HCT116 (cell line): ENCODE measurements at regions not wholly inside any gene's neighbourhood (a gene's known extent, or its start where the extent isn't known, plus 50 kb on each side); places are given as distances from the start of the nearest gene placed in this dataset.

Source experiments
- ATAC-seq: fragments of 200-7000 bp; cut with Tn5 transposase; 2 replicates; pipeline ENCODE4 v1.9.1; 2020; ENCODE audit warnings: mild to moderate bottlenecking, moderate library complexity
- BruUV-seq: library from RNA; stranded (reverse); fragments of 400-500 nt; replicated peaks from 2 replicates; lab custom pipeline; 2021; lab: Mats Ljungman, UMichigan
- CTCF ChIA-PET: fragments of 300-600 bp; sonication (Branson Sonifier 250); formaldehyde crosslinking; loops from one replicate; lab custom pipeline; 2021; ENCODE audit warnings: antibody characterized with exemption; lab: Charles Lee
- POLR2A ChIA-PET: fragments of 300-600, 350-600 bp; sonication (Branson Sonifier 250); formaldehyde crosslinking; loops from one replicate; lab custom pipeline; 2021; ENCODE audit warnings: antibody characterized with exemption; lab: Charles Lee
- RAD21 ChIA-PET, 2 experiments: fragments of 300-600 bp; sonication (Branson Sonifier 250); formaldehyde crosslinking; loops; one replicate each; lab custom pipeline; 2023; ENCODE audit warnings: low total read pairs in 2 of 2; ENCODE audit not compliant: uncharacterized antibody in 2 of 2, unreplicated experiment in 2 of 2, low non-redundant PET in 1 of 2; lab: Charles Lee
- DNase-seq: peaks from one replicate; pipeline ENCODE4 v3.0.0-alpha.2; 2010; ENCODE audit warnings: low read depth, low spot score
- H2AFZ ChIP-seq: fragments of 200-600 bp; shearing (Covaris generic), sonication (generic); 2 replicates; pipeline ENCODE4 v1.6.1; 2017; ENCODE audit warnings: low read depth, mixed run types, mixed read lengths, antibody characterized with exemption, low read length; ENCODE audit not compliant: poor library complexity, severe bottlenecking
- H3K27ac ChIP-seq: 2 replicates; pipeline ENCODE4 v1.5.1; 2012; ENCODE audit warnings: low read depth, low read length
- H3K27me3 ChIP-seq: fragments of 200-600 bp; sonication (generic); 2 replicates; pipeline ENCODE4 v1.6.1; 2016; ENCODE audit warnings: mixed run types, low read length, mixed read lengths; ENCODE audit not compliant: insufficient read depth
- H3K36me3 ChIP-seq, 2 experiments: fragments of 200-500 bp in 1 of 2; fragments of 200-600 bp in 1 of 2; sonication (Bioruptor generic) in 1 of 2; sonication (generic) in 1 of 2; 2 replicates each; pipeline versions ENCODE4 v1.5.1 to v1.6.1; 2014 to 2016; ENCODE audit warnings: low read length in 2 of 2, inconsistent platforms in 1 of 2, mixed read lengths in 1 of 2, mixed run types in 1 of 2; ENCODE audit not compliant: insufficient read depth in 2 of 2, control insufficient read depth in 1 of 2
- H3K4me1 ChIP-seq, 2 experiments: fragments of 200-600 bp in 1 of 2; sonication (generic) in 1 of 2; 2 replicates each; pipeline versions ENCODE4 v1.5.1 to v1.6.1; 2012 to 2017; ENCODE audit warnings: low read length in 2 of 2, inconsistent platforms in 1 of 2, mild to moderate bottlenecking in 1 of 2, mixed read lengths in 1 of 2, mixed run types in 1 of 2, moderate library complexity in 1 of 2; ENCODE audit not compliant: insufficient read depth in 2 of 2, control insufficient read depth in 1 of 2
- H3K4me2 ChIP-seq: fragments of 200-600 bp; sonication (generic); 2 replicates; pipeline ENCODE4 v1.6.1; 2017; ENCODE audit warnings: mixed run types, low read length, mixed read lengths
- H3K4me3 ChIP-seq, 2 experiments: fragments of 200-600 bp in 1 of 2; sonication (generic) in 1 of 2; replicated peaks in 1 of 2; 2 replicates each; pipeline ENCODE4 v1.5.1; 2011 to 2016; ENCODE audit warnings: low read length in 2 of 2, control low read depth in 1 of 2, low read depth in 1 of 2, mild to moderate bottlenecking in 1 of 2, mixed read lengths in 1 of 2, mixed run types in 1 of 2
- H3K79me2 ChIP-seq: fragments of 200-600 bp; sonication (generic); 2 replicates; pipeline ENCODE4 v1.6.1; 2017; ENCODE audit warnings: mild to moderate bottlenecking, mixed run types, low read length, moderate library complexity, mixed read lengths; ENCODE audit not compliant: insufficient read depth
- H3K9ac ChIP-seq: fragments of 200-600 bp; sonication (generic); 2 replicates; pipeline ENCODE4 v1.6.1; 2016; ENCODE audit warnings: low read length, mixed read lengths
- H3K9me2 ChIP-seq: fragments of 200-600 bp; sonication (generic), shearing (Covaris generic); 2 replicates; pipeline ENCODE4 v1.6.1; 2017; ENCODE audit warnings: mixed run types, mild to moderate bottlenecking, moderate library complexity; ENCODE audit not compliant: insufficient read depth
- H3K9me3 ChIP-seq, 2 experiments: fragments of 200-500 bp in 1 of 2; fragments of 200-600 bp in 1 of 2; sonication (Bioruptor generic) in 1 of 2; sonication (generic) in 1 of 2; 2 replicates each; pipeline ENCODE4 v1.6.1; 2014 to 2017; ENCODE audit warnings: low read length in 2 of 2, mixed read lengths in 2 of 2, inconsistent platforms in 1 of 2, low read depth in 1 of 2, mild to moderate bottlenecking in 1 of 2, mixed run types in 1 of 2, moderate library complexity in 1 of 2; ENCODE audit not compliant: control insufficient read depth in 1 of 2, insufficient read depth in 1 of 2
- H4K20me1 ChIP-seq: fragments of 200-600 bp; sonication (generic), shearing (Covaris generic); 2 replicates; pipeline ENCODE4 v1.6.1; 2017; ENCODE audit warnings: mixed run types, mild to moderate bottlenecking, moderate library complexity; ENCODE audit not compliant: insufficient read depth
- EZH2phosphoT487 ChIP-seq: fragments of 200-600 bp; IDR thresholded peaks from 2 replicates; pipeline ENCODE4 v1.6.1; 2018; ENCODE audit warnings: antibody characterized with exemption, borderline replicate concordance
- FOSL1 ChIP-seq: IDR thresholded peaks from 2 replicates; pipeline ENCODE4 v1.6.1; 2012; ENCODE audit warnings: low read depth
- POLR2A ChIP-seq: IDR thresholded peaks from 2 replicates; pipeline ENCODE4 v1.7.0; 2011; ENCODE audit warnings: borderline replicate concordance; ENCODE audit not compliant: insufficient read depth, insufficient read length; ENCODE audit errors: extremely low read depth
- RAD21 ChIP-seq: IDR thresholded peaks from 2 replicates; pipeline ENCODE4 v1.6.1; 2012; ENCODE audit warnings: low read depth, mild to moderate bottlenecking
- SP1 ChIP-seq: IDR thresholded peaks from 2 replicates; pipeline ENCODE4 v1.6.1; 2012; ENCODE audit warnings: low read depth
- SRF ChIP-seq: IDR thresholded peaks from 2 replicates; pipeline ENCODE4 v1.6.1; 2012; ENCODE audit warnings: low read depth
- TCF7L2 ChIP-seq: IDR thresholded peaks from 2 replicates; pipeline ENCODE4 v1.7.0; 2011; ENCODE audit warnings: borderline replicate concordance, inconsistent platforms; ENCODE audit not compliant: insufficient read depth, insufficient read length; ENCODE audit errors: extremely low read depth
- ZFX ChIP-seq: fragments of 450-650 bp; IDR thresholded peaks from 2 replicates; pipeline ENCODE4 v1.6.1; 2017
- intact Hi-C: fragments of 100-400 bp; cut with micrococcal nuclease; formaldehyde crosslinking; loops from 2 replicates; pipeline ENCODE4 v1.10.0; 2022
- TF ChIP-seq, protein P1 (sequence below), 3 experiments: fragments of 200-600 bp in 1 of 3; sonication (generic) in 1 of 3; IDR thresholded peaks in 2 of 3; conservative IDR thresholded peaks in 1 of 3; 2 replicates each; pipeline ENCODE4 v1.5.1; 2012 to 2017; ENCODE audit warnings: low read depth in 2 of 3, low read length in 2 of 3, antibody characterized with exemption in 1 of 3, borderline replicate concordance in 1 of 3, control low read depth in 1 of 3, mild to moderate bottlenecking in 1 of 3, mixed read lengths in 1 of 3, mixed run types in 1 of 3, moderate library complexity in 1 of 3; ENCODE audit not compliant: insufficient read depth in 1 of 3
- TF ChIP-seq, protein P2 (sequence below): IDR thresholded peaks from 2 replicates; pipeline ENCODE4 v1.6.1; 2012
- TF ChIP-seq, protein P3 (sequence below): IDR thresholded peaks from 2 replicates; pipeline ENCODE4 v1.6.1; 2012; ENCODE audit warnings: low read depth

DNA sequence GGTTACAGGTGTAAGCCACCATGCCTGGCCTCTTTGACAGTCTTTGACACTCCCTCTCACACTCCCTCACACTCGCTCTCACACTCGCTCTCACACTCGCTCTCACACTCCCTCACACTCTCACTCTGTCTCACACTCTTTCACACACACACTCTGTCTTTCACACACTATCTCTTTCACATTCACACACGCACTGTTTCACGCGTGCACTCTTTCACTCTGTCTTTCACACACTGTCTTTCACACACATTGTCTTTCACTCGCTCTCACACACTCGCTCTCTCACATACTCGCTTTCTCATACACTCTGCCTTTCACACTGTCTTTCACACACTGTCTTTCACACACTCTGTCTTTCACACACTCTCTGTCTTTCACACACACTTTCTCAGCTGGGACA is 167.1 kb upstream of the CXCL13 start:
- no peak overlapping the region for H3K27ac ChIP-seq
- ATAC-seq = no peak
- H3K9me2 ChIP-seq = no peaks in the 10 kb centered on the region
- no peak overlapping the region for H3K4me2 ChIP-seq
- no peaks in the 10 kb centered on the region for H4K20me1 ChIP-seq
- no peak overlapping the region for H3K4me3 ChIP-seq
- H3K9me3 ChIP-seq = no peaks in the 10 kb centered on the region
- H3K79me2 ChIP-seq = no peaks in the 10 kb centered on the region
- no peak overlapping the region for H2AFZ ChIP-seq
- ChIA-PET POLR2A (no interaction called here), CTCF (no interaction called here), RAD21 (no interaction called here)
- H3K4me1 ChIP-seq = no peaks in the 10 kb centered on the region
- no peak for TF ChIP-seq RAD21
- no peak for TF ChIP-seq SP1
- no peak for TF ChIP-seq SRF
- intact Hi-C loops = no loop called here
- no TSS peak for BruUV-seq
- H3K27me3 ChIP-seq = no peaks in the 10 kb centered on the region
- H3K36me3 ChIP-seq = no peaks in the 10 kb centered on the region
- no peak for DNase-seq
- H3K9ac ChIP-seq = no peak overlapping the region

DNA sequence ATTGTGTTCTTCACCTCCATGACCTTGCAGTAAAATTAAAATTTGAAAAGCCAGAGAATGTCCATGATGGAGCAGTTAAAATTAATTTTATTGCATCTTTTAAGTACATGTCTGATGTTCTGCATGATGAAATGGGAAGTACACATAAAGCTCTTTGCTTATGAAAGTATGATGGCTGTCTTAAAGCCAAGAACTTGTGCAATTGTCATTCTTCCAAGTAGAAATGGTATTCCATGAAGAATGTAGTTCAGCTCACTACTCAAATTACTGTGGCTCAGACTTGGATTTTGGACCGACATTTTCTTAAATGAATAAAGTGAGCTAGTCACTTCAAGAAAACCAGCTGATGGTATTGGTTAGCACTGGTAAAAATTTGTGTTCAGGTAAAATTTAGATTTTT is 161.7 kb upstream of the CXCL13 start:
- Histone ChIP-seq H3K4me1 (no peaks in the 10 kb centered on the region), H3K9me2 (no peaks in the 10 kb centered on the region), H3K27me3 (no peaks in the 10 kb centered on the region), H3K4me2 (no peak overlapping the region), H3K9me3 (no peaks in the 10 kb centered on the region), H3K9ac (no peak overlapping the region), H3K79me2 (no peaks in the 10 kb centered on the region), H3K36me3 (no peaks in the 10 kb centered on the region), H2AFZ (no peak overlapping the region), H3K4me3 (no peak overlapping the region), H3K27ac (no peak overlapping the region), H4K20me1 (no peaks in the 10 kb centered on the region)
- intact Hi-C loops = no loop called here
- ChIA-PET CTCF (no interaction called here), RAD21 (no interaction called here), POLR2A (no interaction called here)
- no peak for ATAC-seq
- BruUV-seq = no TSS peak
- TF ChIP-seq, protein P1, sequence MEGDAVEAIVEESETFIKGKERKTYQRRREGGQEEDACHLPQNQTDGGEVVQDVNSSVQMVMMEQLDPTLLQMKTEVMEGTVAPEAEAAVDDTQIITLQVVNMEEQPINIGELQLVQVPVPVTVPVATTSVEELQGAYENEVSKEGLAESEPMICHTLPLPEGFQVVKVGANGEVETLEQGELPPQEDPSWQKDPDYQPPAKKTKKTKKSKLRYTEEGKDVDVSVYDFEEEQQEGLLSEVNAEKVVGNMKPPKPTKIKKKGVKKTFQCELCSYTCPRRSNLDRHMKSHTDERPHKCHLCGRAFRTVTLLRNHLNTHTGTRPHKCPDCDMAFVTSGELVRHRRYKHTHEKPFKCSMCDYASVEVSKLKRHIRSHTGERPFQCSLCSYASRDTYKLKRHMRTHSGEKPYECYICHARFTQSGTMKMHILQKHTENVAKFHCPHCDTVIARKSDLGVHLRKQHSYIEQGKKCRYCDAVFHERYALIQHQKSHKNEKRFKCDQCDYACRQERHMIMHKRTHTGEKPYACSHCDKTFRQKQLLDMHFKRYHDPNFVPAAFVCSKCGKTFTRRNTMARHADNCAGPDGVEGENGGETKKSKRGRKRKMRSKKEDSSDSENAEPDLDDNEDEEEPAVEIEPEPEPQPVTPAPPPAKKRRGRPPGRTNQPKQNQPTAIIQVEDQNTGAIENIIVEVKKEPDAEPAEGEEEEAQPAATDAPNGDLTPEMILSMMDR (IDR thresholded peaks at IDR 0.05 in 2 of 3, conservative IDR thresholded peaks at IDR 0.05 in 1 of 3; ENCODE audit: borderline replicate concordance in 1 of 3, insufficient read depth in 1 of 3, low read depth in 2 of 3, low read length in 2 of 3) = no peak
- TF ChIP-seq ZFX (no peak), RAD21 (no peak), FOSL1 (no peak), TCF7L2 (no peak), POLR2A (no peak), EZH2phosphoT487 (no peak)
- TF ChIP-seq, protein P2, sequence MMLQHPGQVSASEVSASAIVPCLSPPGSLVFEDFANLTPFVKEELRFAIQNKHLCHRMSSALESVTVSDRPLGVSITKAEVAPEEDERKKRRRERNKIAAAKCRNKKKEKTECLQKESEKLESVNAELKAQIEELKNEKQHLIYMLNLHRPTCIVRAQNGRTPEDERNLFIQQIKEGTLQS = no peak
- TF ChIP-seq, protein P3, sequence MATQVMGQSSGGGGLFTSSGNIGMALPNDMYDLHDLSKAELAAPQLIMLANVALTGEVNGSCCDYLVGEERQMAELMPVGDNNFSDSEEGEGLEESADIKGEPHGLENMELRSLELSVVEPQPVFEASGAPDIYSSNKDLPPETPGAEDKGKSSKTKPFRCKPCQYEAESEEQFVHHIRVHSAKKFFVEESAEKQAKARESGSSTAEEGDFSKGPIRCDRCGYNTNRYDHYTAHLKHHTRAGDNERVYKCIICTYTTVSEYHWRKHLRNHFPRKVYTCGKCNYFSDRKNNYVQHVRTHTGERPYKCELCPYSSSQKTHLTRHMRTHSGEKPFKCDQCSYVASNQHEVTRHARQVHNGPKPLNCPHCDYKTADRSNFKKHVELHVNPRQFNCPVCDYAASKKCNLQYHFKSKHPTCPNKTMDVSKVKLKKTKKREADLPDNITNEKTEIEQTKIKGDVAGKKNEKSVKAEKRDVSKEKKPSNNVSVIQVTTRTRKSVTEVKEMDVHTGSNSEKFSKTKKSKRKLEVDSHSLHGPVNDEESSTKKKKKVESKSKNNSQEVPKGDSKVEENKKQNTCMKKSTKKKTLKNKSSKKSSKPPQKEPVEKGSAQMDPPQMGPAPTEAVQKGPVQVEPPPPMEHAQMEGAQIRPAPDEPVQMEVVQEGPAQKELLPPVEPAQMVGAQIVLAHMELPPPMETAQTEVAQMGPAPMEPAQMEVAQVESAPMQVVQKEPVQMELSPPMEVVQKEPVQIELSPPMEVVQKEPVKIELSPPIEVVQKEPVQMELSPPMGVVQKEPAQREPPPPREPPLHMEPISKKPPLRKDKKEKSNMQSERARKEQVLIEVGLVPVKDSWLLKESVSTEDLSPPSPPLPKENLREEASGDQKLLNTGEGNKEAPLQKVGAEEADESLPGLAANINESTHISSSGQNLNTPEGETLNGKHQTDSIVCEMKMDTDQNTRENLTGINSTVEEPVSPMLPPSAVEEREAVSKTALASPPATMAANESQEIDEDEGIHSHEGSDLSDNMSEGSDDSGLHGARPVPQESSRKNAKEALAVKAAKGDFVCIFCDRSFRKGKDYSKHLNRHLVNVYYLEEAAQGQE = no peak
- DNase-seq = no peak
